Esophagus (tissue), 2 donors: ENCODE measurements at regions not wholly inside any gene's neighbourhood (a gene's known extent, or its start where the extent isn't known, plus 50 kb on each side); places are given as distances from the start of the nearest gene placed in this dataset.

Experiments used
- H3K27ac ChIP-seq, 2 donors: one replicate each; pipeline ENCODE4 v1.5.1; 2013; ENCODE audit warnings: low read depth in 2 of 2, mild to moderate bottlenecking in 2 of 2, inconsistent platforms in 1 of 2, low read length in 1 of 2, moderate library complexity in 1 of 2
- H3K27me3 ChIP-seq, 2 donors: one replicate each; pipeline ENCODE4 v1.6.1; 2013; ENCODE audit warnings: low read length in 2 of 2, control low read depth in 1 of 2, mild to moderate bottlenecking in 1 of 2; ENCODE audit not compliant: insufficient read depth in 2 of 2, control insufficient read depth in 1 of 2
- H3K36me3 ChIP-seq, 2 donors: one replicate each; pipeline ENCODE4 v1.6.1; 2013; ENCODE audit warnings: low read length in 1 of 2; ENCODE audit not compliant: control insufficient read depth in 2 of 2, insufficient read depth in 2 of 2
- H3K4me1 ChIP-seq, 2 donors: one replicate each; pipeline ENCODE4 v1.6.1; 2013; ENCODE audit warnings: low read length in 1 of 2; ENCODE audit not compliant: control insufficient read depth in 2 of 2, insufficient read depth in 2 of 2
- H3K4me3 ChIP-seq, 2 donors: one replicate each; pipeline ENCODE4 v1.5.1; 2013; ENCODE audit warnings: low read length in 2 of 2, mild to moderate bottlenecking in 2 of 2, low read depth in 1 of 2, moderate library complexity in 1 of 2
- H3K9me3 ChIP-seq, 2 donors: one replicate each; pipeline ENCODE4 v1.6.1; 2013; ENCODE audit warnings: mild to moderate bottlenecking in 2 of 2, low read depth in 1 of 2, low read length in 1 of 2, moderate library complexity in 1 of 2; ENCODE audit not compliant: control insufficient read depth in 2 of 2, insufficient read depth in 1 of 2
- WGBS, 2 donors: extraction: QIAGEN DNeasy Blood & Tissue Kit; methylation state at CpG; one replicate each; pipeline ENCODE4 v1.1.7; 2013; 5-methylcytosine and 5-hydroxymethylcytosine counted together
- donor health status: healthy with polysubstance abuse.
- donor health status: Bipolar disorder and iron deficiency.

DNA sequence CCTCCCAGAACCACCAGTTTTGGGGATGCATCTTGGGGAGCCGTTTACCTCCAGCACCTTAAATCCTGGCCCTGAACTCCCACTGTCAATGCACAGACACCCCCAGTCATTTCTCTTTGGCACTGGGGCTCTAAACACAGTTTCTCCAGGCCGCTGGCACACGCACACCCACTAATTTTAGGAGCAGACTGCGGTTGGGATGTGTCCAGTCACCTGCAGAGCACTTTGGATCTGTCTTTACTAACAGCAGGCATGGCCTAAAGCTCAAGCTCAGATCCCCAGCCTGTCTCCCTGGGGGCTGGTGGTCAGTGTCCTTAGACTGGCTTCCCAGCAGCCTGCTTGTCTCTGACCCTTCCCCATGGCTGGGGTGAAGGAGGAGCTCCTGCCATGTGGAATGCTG lies 49.9 kb downstream of the SYNE3 start:
- 47 to 70% methylated on average over 4 of the region's 4 CpGs for WGBS, 2 donors
- H3K27ac ChIP-seq: no peak overlapping the region

DNA sequence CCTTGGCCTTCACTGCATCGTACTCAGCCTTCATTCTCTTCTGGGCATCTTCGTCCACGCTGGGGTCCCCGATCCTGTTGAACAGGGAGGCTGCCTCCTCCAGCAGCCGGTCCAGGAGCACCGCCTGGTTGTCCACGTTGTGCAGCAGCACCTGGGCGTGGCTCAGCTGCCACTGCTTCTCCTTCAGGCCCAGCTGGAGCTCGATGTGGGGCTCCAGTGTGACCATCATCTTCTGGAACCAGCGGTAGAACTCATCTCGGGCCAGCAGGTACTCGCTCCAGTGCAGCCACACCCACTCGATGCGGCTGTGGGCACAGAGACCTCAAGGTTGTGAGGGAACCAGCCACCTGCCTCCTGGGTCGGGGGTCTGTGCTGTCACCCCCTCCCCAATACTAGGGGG lies 50.5 kb downstream of the SYNE3 start:
- H3K9me3 ChIP-seq: no peaks in the 10 kb centered on the region
- peaks cover 0 to under 1% of the 10 kb centered on the region in 2 donors for H3K4me1 ChIP-seq
- H3K4me3 ChIP-seq: no peak overlapping the region
- WGBS, 2 donors: 91% methylated on average over 14 to 15 of the region's 15 CpGs
- no peaks in the 10 kb centered on the region for H3K27me3 ChIP-seq
- peaks cover 0 to 2% of the 10 kb centered on the region in 2 donors for H3K36me3 ChIP-seq
- H3K27ac ChIP-seq: no peak overlapping the region

More for the DNA sequence above, 49.9 kb downstream of the SYNE3 start:
- Histone ChIP-seq H3K9me3 (no peaks in the 10 kb centered on the region), H3K4me1 (no peaks in the 10 kb centered on the region), H3K27me3 (no peaks in the 10 kb centered on the region), H3K36me3 (peaks cover 0 to 2% of the 10 kb centered on the region in 2 donors), H3K4me3 (no peak overlapping the region)

DNA sequence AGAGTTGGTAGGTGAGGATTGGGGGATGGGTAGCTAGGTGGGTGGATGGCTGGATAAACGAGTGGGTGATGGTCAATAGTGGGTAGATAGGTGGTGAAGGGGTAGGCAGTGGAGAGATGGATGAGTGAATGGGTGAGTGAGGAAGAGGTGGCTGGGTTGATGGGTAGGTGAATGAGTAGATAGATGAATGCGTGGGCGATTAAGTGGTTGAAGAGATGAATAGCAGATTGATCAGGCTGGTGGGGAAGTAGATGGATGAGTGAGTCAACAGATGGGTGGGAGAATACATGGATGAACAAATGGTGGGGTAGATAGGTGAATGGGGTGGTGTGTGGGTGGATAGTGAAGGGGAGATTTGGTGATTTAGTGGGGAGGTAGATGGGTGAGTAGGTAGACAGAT lies 51.1 kb downstream of the SYNE3 start:
- WGBS, 2 donors: 76 to 88% methylated on average over 2 to 3 of the region's 3 CpGs
- no peak overlapping the region for H3K4me3 ChIP-seq
- no peak overlapping the region for H3K27ac ChIP-seq
- no peaks in the 10 kb centered on the region for H3K27me3 ChIP-seq
- peaks cover 0 to 2% of the 10 kb centered on the region in 2 donors for H3K36me3 ChIP-seq
- H3K4me1 ChIP-seq: peaks cover 0 to 2% of the 10 kb centered on the region in 2 donors
- H3K9me3 ChIP-seq: no peaks in the 10 kb centered on the region

DNA sequence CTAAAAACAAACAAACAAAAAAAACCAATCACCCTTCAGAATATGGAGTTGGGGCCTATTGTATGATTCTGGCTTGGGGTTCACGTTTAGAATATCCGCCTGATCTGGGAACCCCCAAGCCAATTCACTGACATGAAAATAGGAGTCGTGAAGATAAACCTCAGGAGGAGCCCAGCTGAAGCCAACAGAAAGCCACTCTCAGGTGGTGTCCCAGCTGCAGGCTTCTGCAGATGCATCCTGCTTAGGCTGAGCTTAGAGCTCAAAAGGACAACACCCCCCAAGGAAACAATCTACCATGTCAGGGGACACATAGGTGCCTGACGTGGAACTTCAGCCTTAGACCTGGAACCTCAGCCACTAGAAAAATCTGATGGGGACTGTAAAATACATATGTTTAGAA lies 51.9 kb downstream of the SYNE3 start:
- H3K36me3 ChIP-seq: peaks cover 0 to 2% of the 10 kb centered on the region in 2 donors
- H3K4me3 ChIP-seq: no peak overlapping the region
- no peak overlapping the region for H3K27ac ChIP-seq
- H3K27me3 ChIP-seq: no peaks in the 10 kb centered on the region
- WGBS, 2 donors: 81 to 86% methylated on average over 4 of the region's 4 CpGs
- H3K4me1 ChIP-seq: peaks cover 0 to 2% of the 10 kb centered on the region in 2 donors
- no peaks in the 10 kb centered on the region for H3K9me3 ChIP-seq

DNA sequence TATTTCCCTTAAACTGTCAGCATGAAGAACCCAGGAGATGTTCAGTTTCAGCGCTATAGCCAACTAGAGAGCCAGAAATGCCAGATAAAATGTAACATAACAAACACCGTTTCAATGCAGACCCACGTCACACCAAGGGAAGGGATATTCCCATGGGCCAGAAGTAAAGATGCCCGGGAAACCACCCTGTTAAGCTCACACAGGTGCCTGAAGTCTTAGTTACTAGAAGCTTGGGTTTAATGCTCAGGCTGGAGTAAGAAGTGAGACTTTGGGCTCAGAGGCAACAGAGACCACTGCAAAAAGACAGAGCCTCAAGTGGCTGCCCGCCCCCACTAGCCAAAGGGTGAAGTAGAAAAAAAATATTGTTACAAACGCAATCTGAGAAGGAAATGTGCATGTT lies 52.3 kb downstream of the SYNE3 start:
- 78 to 86% methylated on average over 6 of the region's 6 CpGs for WGBS, 2 donors
- peaks cover 0 to 2% of the 10 kb centered on the region in 2 donors for H3K4me1 ChIP-seq
- H3K9me3 ChIP-seq: no peaks in the 10 kb centered on the region
- no peak overlapping the region for H3K27ac ChIP-seq
- H3K27me3 ChIP-seq: no peaks in the 10 kb centered on the region
- H3K4me3 ChIP-seq: no peak overlapping the region
- H3K36me3 ChIP-seq: peaks cover 0 to 2% of the 10 kb centered on the region in 2 donors

- H3K4me1 ChIP-seq: peaks cover 0 to 2% of the 10 kb centered on the region in 2 donors
- no peak overlapping the region for H3K4me3 ChIP-seq
- no peaks in the 10 kb centered on the region for H3K27me3 ChIP-seq
- no peaks in the 10 kb centered on the region for H3K9me3 ChIP-seq
- H3K36me3 ChIP-seq: peaks cover 0 to 2% of the 10 kb centered on the region in 2 donors
- WGBS, 2 donors: 49 to 50% methylated on average over 9 of the region's 9 CpGs
- no peak overlapping the region for H3K27ac ChIP-seq
Measured at GRCh38 chr14:95463171-95463901, 53.1 kb downstream of the SYNE3 start.

DNA sequence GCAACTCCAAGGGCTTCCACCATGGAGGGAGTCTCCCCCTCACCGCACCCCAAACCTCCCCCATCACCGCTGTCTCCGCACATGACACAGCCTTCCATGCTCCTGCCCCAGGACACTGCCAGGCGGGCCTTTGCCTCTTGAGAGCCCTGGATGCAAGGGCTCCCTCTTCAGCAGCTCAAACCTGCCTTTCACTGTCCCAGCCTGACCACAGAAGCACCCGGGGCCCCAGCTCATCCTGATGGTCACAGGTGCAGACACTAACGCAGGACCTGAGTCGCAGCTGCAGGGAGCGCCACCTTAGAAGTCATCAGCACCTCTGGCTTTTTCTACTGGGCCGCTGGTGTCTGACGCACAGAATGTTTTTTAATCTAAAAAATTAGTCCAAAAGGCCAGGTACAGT lies 54.0 kb downstream of the SYNE3 start:
- Histone ChIP-seq H3K27me3 (no peaks in the 10 kb centered on the region), H3K27ac (no peak overlapping the region), H3K36me3 (peaks cover 0 to 2% of the 10 kb centered on the region in 2 donors), H3K4me3 (no peak overlapping the region), H3K9me3 (no peaks in the 10 kb centered on the region), H3K4me1 (peaks cover 0 to 2% of the 10 kb centered on the region in 2 donors)
- 86 to 95% methylated on average over 10 of the region's 10 CpGs for WGBS, 2 donors

DNA sequence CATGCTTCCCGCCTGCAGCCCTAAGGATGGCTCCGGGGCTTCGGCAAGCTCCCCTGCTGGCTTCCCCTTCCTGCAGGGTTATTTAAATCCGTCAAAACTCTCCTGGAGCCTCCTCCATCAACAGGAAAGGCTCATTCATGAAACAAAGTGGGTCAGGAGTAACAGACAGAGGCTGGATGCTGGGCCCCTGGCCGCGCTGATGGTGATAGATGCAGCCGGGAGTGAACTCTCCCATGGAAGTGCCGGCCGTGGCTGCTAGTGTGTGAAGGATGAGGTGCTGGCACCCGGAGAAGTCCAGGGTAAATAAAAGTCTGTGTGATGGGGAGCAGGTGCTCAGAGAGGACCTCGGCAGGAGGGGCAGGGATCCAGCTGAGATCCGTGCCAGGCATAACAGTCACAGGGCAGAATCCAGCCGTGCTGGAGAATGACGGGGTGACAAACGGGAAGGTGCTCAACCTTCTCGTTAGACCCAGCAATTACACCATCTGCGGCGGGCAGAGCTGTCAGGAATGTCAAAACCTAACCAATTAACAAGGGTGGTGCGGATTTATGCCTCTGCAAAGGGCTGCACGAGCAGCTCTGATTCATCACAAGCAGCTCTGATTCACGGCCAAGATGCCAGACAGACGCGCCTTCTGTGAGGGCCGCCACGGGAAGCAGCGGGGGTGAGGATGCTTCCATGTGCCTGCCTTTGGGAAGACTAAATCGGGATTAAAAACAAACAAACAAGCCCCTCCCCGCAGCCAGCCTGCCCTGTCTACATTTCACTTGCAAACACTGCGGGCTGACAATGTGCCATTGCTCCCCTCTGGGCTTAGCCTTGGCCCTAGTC lies 55.6 kb downstream of the SYNE3 start:
- Histone ChIP-seq H3K4me1 (peaks cover 0 to 2% of the 10 kb centered on the region in 2 donors), H3K4me3 (no peak overlapping the region), H3K36me3 (peaks cover 0 to 2% of the 10 kb centered on the region in 2 donors), H3K9me3 (no peaks in the 10 kb centered on the region), H3K27me3 (no peaks in the 10 kb centered on the region), H3K27ac (no peak overlapping the region)
- 27 to 33% methylated on average over 29 of the region's 29 CpGs for WGBS, 2 donors

GRCh38 chr14:95458906-95459305 lies 57.5 kb downstream of the SYNE3 start:
- Histone ChIP-seq H3K4me1 (peaks cover 0 to 2% of the 10 kb centered on the region in 2 donors), H3K27me3 (no peaks in the 10 kb centered on the region)
- 93% methylated on average over 3 of the region's 3 CpGs for WGBS, 2 donors

More at GRCh38 chr14:95458906-95459305, 57.5 kb downstream of the SYNE3 start:
- no peak overlapping the region for H3K4me3 ChIP-seq
- no peak overlapping the region for H3K27ac ChIP-seq
- no peaks in the 10 kb centered on the region for H3K36me3 ChIP-seq
- no peaks in the 10 kb centered on the region for H3K9me3 ChIP-seq
